Bronchial epithelial cell (primary cell): ENCODE measurements at regions not wholly inside any gene's neighbourhood (a gene's known extent, or its start where the extent isn't known, plus 50 kb on each side); places are given as distances from the start of the nearest gene placed in this dataset.

Experiments
- DNase-seq: peaks from one replicate; pipeline ENCODE4 v3.0.0-alpha.2; 2010; ENCODE audit warnings: low read depth
- FAIRE-seq: peaks from 2 replicates; lab custom pipeline; 2011; peaks lifted over from hg19 to GRCh38; lab: Jason Lieb, UNC
- H3K27me3 ChIP-seq: 2 replicates; pipeline ENCODE4 v1.5.1; 2011; ENCODE audit warnings: low read length; ENCODE audit not compliant: control insufficient read depth, insufficient read depth
- H3K36me3 ChIP-seq: 2 replicates; pipeline ENCODE4 v1.5.1; 2011; ENCODE audit warnings: low read length; ENCODE audit not compliant: control insufficient read depth, insufficient read depth
- H3K4me3 ChIP-seq: 2 replicates; pipeline ENCODE4 v1.5.1; 2011; ENCODE audit warnings: mild to moderate bottlenecking, low read depth, low read length, control low read depth
- TF ChIP-seq, protein P1 (sequence below): IDR thresholded peaks from 2 replicates; pipeline ENCODE4 v1.5.1; 2011; ENCODE audit warnings: mild to moderate bottlenecking, moderate library complexity, low read length, control low read depth, inconsistent platforms; ENCODE audit not compliant: insufficient read depth, severe bottlenecking

DNA sequence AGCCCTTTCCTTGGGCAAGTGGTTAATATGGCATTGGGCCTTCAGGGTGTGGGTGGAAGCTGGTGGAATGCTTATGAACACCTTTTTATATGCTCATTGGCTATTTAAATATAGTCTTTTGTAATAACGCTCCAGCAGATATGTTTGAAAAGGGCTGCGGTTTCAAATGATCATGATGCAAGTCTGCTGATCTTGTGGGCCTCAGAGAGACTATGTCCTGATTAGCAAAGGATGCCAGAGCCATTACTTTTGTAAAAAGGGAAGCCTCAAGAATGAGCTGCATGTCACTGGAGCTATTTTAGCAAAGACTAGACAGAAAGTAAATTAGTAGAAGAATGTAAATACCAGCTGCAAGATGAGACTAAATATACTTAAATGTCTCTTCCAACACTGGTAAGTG, 200.5 kb downstream of the GXYLT1 start:
- no peak overlapping the region for H3K4me3 ChIP-seq
- DNase-seq (peak; percentile 15), FAIRE-seq (no peak)
- H3K36me3 ChIP-seq = no peaks in the 10 kb centered on the region
- TF ChIP-seq, protein P1, sequence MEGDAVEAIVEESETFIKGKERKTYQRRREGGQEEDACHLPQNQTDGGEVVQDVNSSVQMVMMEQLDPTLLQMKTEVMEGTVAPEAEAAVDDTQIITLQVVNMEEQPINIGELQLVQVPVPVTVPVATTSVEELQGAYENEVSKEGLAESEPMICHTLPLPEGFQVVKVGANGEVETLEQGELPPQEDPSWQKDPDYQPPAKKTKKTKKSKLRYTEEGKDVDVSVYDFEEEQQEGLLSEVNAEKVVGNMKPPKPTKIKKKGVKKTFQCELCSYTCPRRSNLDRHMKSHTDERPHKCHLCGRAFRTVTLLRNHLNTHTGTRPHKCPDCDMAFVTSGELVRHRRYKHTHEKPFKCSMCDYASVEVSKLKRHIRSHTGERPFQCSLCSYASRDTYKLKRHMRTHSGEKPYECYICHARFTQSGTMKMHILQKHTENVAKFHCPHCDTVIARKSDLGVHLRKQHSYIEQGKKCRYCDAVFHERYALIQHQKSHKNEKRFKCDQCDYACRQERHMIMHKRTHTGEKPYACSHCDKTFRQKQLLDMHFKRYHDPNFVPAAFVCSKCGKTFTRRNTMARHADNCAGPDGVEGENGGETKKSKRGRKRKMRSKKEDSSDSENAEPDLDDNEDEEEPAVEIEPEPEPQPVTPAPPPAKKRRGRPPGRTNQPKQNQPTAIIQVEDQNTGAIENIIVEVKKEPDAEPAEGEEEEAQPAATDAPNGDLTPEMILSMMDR = no peak
- no peaks in the 10 kb centered on the region for H3K27me3 ChIP-seq

DNA sequence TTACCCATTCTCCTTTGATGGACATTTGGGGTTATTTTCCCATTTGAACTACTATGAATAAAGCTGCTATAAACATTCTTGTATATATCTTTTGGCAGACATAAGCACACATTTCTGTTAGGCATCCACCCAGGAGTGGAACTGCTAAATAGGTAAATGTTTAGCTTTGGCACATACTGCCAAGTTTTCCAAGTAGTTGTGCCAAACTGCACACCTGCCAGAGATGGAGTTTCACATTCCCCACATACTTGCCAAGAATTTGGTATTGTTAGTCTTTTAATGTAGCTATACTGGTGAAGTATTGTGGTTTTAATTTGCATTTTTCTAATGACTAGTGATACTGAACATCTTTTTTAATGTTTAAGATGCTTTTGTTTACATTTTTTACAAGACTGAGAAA, 201.0 kb downstream of the GXYLT1 start:
- FAIRE-seq = no peak

DNA sequence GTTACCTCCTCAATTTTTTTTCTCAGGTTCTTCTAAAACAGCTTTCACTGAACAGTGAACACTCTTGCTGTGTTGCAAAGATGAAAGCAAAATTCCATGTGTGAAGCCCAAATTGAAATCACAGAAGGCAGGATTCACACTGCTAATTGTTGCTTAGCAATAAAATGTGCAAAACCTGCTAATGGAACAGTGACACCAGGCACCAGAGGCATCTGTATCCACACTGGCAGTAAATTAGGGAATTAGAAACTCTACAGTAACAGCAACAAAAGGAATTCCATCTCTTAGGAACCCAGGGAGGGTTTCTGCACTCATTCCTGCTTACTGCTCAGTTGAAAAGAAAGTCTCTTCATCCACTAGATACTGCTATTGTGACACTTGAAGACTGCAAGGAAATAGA, 202.3 kb downstream of the GXYLT1 start:
- Histone ChIP-seq H3K4me3 (no peak overlapping the region), H3K27me3 (no peaks in the 10 kb centered on the region), H3K36me3 (no peaks in the 10 kb centered on the region)
- DNase-seq (no peak), FAIRE-seq (no peak)
- TF ChIP-seq, protein P1 = no peak

More for the DNA sequence above, 201.0 kb downstream of the GXYLT1 start:
- no peak overlapping the region for H3K4me3 ChIP-seq
- H3K27me3 ChIP-seq = no peaks in the 10 kb centered on the region
- TF ChIP-seq, protein P1 = no peak
- no peak for DNase-seq
- no peaks in the 10 kb centered on the region for H3K36me3 ChIP-seq

DNA sequence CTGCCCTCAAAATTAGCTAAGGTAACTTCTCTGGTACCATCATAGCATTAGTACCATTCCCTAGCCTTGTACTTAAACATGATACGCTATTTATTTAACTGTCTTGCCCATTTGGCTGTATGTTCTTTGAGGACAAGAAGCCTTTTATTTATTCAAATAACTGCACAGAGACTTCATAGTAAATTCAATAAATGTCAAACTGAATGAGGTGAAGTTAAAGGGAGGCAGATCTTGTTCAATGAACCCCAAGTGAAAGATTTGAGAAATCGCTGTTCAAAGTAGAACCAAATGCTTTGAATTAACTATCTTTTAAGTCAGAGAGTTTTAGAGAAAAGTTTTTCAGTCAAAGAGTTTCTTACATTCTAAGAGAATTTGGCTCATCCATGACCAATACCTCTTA, 203.6 kb downstream of the GXYLT1 start:
- Histone ChIP-seq H3K36me3 (no peaks in the 10 kb centered on the region), H3K27me3 (no peaks in the 10 kb centered on the region), H3K4me3 (no peak overlapping the region)
- DNase-seq (no peak), FAIRE-seq (no peak)
- TF ChIP-seq, protein P1 = no peak

DNA sequence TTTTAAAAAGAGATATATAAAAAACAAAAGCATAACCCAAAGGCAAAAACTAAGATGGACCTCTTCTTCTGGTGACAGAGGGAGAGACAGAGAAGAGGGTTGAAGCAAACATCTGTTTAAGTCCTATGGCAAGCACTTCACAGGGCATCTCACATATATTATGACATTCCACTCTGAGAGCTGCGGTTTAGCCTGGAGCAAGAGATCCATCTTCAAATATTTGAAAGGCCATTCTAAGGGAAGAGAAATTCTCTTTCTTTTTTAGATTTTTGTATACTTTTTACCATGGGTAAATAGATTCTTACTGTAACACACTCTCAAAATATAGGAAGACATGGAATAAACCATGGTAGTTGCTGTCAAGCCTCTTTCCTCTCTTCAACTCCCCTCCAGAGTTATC, 204.1 kb downstream of the GXYLT1 start:
- Histone ChIP-seq H3K36me3 (no peaks in the 10 kb centered on the region), H3K4me3 (no peak overlapping the region), H3K27me3 (no peaks in the 10 kb centered on the region)
- FAIRE-seq = no peak
- TF ChIP-seq, protein P1 = no peak
- no peak for DNase-seq

DNA sequence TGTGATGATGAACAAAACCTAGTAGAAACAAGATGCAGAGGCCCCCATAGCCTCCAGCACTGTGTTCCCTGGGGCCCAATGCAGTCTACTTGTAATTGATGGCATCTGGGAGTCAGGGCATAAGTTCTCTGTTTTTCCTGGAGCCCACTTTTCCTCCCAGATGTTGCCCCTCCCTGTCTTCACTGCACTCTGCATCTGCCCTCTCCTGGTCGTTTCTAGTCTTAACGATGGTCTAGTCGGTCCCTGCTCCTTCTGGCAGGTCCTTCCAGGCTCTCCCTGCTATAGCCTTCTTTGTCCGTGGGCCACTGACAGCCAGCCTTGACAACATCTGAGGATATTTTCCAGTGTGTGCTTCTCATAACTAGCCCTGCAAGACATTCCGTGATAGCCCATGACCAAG, 208.3 kb downstream of the GXYLT1 start:
- TF ChIP-seq, protein P1 = no peak
- Histone ChIP-seq H3K36me3 (no peaks in the 10 kb centered on the region), H3K27me3 (no peaks in the 10 kb centered on the region), H3K4me3 (no peak overlapping the region)
- DNase-seq (no peak), FAIRE-seq (no peak)
